ENCODE measurements at regions not wholly inside any gene's neighbourhood (a gene's known extent, or its start where the extent isn't known, plus 50 kb on each side); places are given as distances from the start of the nearest gene placed in this dataset.

- Histone ChIP-seq H3K4me1 (ENCODE audit: control insufficient read depth in 2 of 2, insufficient read depth in 2 of 2, low read length in 2 of 2) (no peaks in the 10 kb centered on the region), H3K9ac (ENCODE audit: low read length) (no peak overlapping the region), H3K9me3 (ENCODE audit: control extremely low read depth in 1 of 3, control insufficient read depth in 2 of 3, insufficient read depth in 1 of 3, low read length in 2 of 3) (no peaks in the 10 kb centered on the region), H3K79me2 (ENCODE audit: control insufficient read depth, insufficient read depth, low read length) (no peaks in the 10 kb centered on the region), H4K20me1 (ENCODE audit: control insufficient read depth, insufficient read depth, low read length, poor library complexity, severe bottlenecking) (no peaks in the 10 kb centered on the region), H3K4me3 (ENCODE audit: control extremely low read depth in 1 of 5, extremely low read depth in 1 of 5, insufficient read depth in 1 of 5, low read depth in 2 of 5, low read length in 4 of 5) (no peak overlapping the region), H3K36me3 (replicated peaks in 1 of 2; ENCODE audit: control extremely low read depth in 1 of 2, control insufficient read depth in 1 of 2, extremely low read depth in 1 of 2, insufficient read depth in 2 of 2, low read length in 1 of 2) (no peaks in the 10 kb centered on the region), H2AFZ (ENCODE audit: insufficient read depth, low read depth, low read length, poor library complexity, severe bottlenecking) (no peak overlapping the region), H3K27me3 (replicated peaks in 1 of 4; ENCODE audit: control extremely low read depth in 1 of 4, control insufficient read depth in 3 of 4, insufficient read depth in 4 of 4, low read length in 3 of 4) (no peaks in the 10 kb centered on the region), H3K27ac (ENCODE audit: low read length in 2 of 2) (no peak overlapping the region), H3K4me2 (replicated peaks; ENCODE audit: low read depth, low read length, poor library complexity, severe bottlenecking) (no peak overlapping the region)
- Mint-ChIP-seq H3K27ac (no peak overlapping the region), H3K4me1 (no peaks in the 10 kb centered on the region), H3K9me3 (ENCODE audit: insufficient read depth) (no peaks in the 10 kb centered on the region), H3K27me3 (no peaks in the 10 kb centered on the region), H3K4me3 (no peak overlapping the region)
- ChIA-PET POLR2A (no interaction called here), CTCF (no interaction called here)
- intact Hi-C loops (cut with micrococcal nuclease): no loop called here
- DNase-seq (no peak), ATAC-seq (ENCODE audit: low read depth) (no peak)
- TF ChIP-seq EZH2 (IDR thresholded peaks at IDR 0.05; ENCODE audit: borderline replicate concordance, insufficient read depth, low read depth, low read length, poor library complexity, severe bottlenecking) (no peak), CTCF (IDR thresholded peaks at IDR 0.05) (no peak)
These were observed 437.8 kb upstream of the FAM241A start for GRCh38 chr4:111707491-111707890.

- no peak for ATAC-seq (ENCODE audit: low read depth)
These were observed 433.1 kb upstream of the FAM241A start for GRCh38 chr4:111712093-111712677.

More at GRCh38 chr4:111712093-111712677, 433.1 kb upstream of the FAM241A start:
- H3K9me3 ChIP-seq (ENCODE audit: control extremely low read depth in 1 of 3, control insufficient read depth in 2 of 3, insufficient read depth in 1 of 3, low read length in 2 of 3): no peaks in the 10 kb centered on the region
- no peak overlapping the region for H2AFZ ChIP-seq (ENCODE audit: insufficient read depth, low read depth, low read length, poor library complexity, severe bottlenecking)
- POLR2A ChIA-PET: no interaction called here
- H3K27ac Mint-ChIP-seq: no peak overlapping the region
- no peaks in the 10 kb centered on the region for H3K27me3 Mint-ChIP-seq
- no peak for DNase-seq
- intact Hi-C loops (cut with micrococcal nuclease): no loop called here
- H3K4me3 ChIP-seq (ENCODE audit: control extremely low read depth in 1 of 5, extremely low read depth in 1 of 5, insufficient read depth in 1 of 5, low read depth in 2 of 5, low read length in 4 of 5): no peak overlapping the region
- no peaks in the 10 kb centered on the region for H3K36me3 ChIP-seq (replicated peaks in 1 of 2; ENCODE audit: control extremely low read depth in 1 of 2, control insufficient read depth in 1 of 2, extremely low read depth in 1 of 2, insufficient read depth in 2 of 2, low read length in 1 of 2)
- no peaks in the 10 kb centered on the region for H4K20me1 ChIP-seq (ENCODE audit: control insufficient read depth, insufficient read depth, low read length, poor library complexity, severe bottlenecking)
- CTCF ChIA-PET: no interaction called here
- no peaks in the 10 kb centered on the region for H3K9me3 Mint-ChIP-seq (ENCODE audit: insufficient read depth)
- TF ChIP-seq CTCF (IDR thresholded peaks at IDR 0.05) (no peak), EZH2 (IDR thresholded peaks at IDR 0.05; ENCODE audit: borderline replicate concordance, insufficient read depth, low read depth, low read length, poor library complexity, severe bottlenecking) (no peak)
- no CpG with 5 or more reads among the region's 3 CpGs for WGBS (ENCODE audit: insufficient coverage)
- H3K27me3 ChIP-seq (replicated peaks in 1 of 4; ENCODE audit: control extremely low read depth in 1 of 4, control insufficient read depth in 3 of 4, insufficient read depth in 4 of 4, low read length in 3 of 4): no peaks in the 10 kb centered on the region
- no peak overlapping the region for H3K9ac ChIP-seq (ENCODE audit: low read length)
- H3K4me3 Mint-ChIP-seq: no peak overlapping the region
- no peak overlapping the region for H3K4me2 ChIP-seq (replicated peaks; ENCODE audit: low read depth, low read length, poor library complexity, severe bottlenecking)
- H3K4me1 Mint-ChIP-seq: no peaks in the 10 kb centered on the region
- H3K27ac ChIP-seq (ENCODE audit: low read length in 2 of 2): no peak overlapping the region
- H3K79me2 ChIP-seq (ENCODE audit: control insufficient read depth, insufficient read depth, low read length): no peaks in the 10 kb centered on the region
- no peaks in the 10 kb centered on the region for H3K4me1 ChIP-seq (ENCODE audit: control insufficient read depth in 2 of 2, insufficient read depth in 2 of 2, low read length in 2 of 2)

All from B cell (primary cell).